Activated naive CD8-positive, alpha-beta T cell treated with anti-CD3 and anti-CD28 coated beads, Interleukin-2, amount 10 ng/mL, durations not matched to agents 7 days and 5 days (primary cell): ENCODE measurements at regions not wholly inside any gene's neighbourhood (a gene's known extent, or its start where the extent isn't known, plus 50 kb on each side); places are given as distances from the start of the nearest gene placed in this dataset.

ENCODE experiments used
- ATAC-seq: fragments of 150-1000 bp; cut with Tn5 transposase; one replicate; pipeline ENCODE4 v1.10.0; 2021; ENCODE audit warnings: low read depth, moderate library complexity
- POLR2A ChIA-PET: fragments of 350-600 bp; sonication (Branson Sonifier 250); formaldehyde crosslinking; loops from one replicate; lab custom pipeline; 2021; ENCODE audit warnings: antibody characterized with exemption; lab: Charles Lee
- DNase-seq: peaks from one replicate; pipeline ENCODE4 v3.0.0; 2021
- H3K27ac Mint-ChIP-seq: one replicate; pipeline ENCODE4 v1.8.0; 2022; ENCODE audit warnings: mild to moderate bottlenecking, mixed read lengths
- H3K27me3 Mint-ChIP-seq: one replicate; pipeline ENCODE4 v1.8.0; 2022; ENCODE audit warnings: mild to moderate bottlenecking, moderate library complexity, mixed read lengths
- H3K36me3 Mint-ChIP-seq: one replicate; pipeline ENCODE4 v1.8.0; 2021; ENCODE audit warnings: mild to moderate bottlenecking, mixed read lengths
- H3K4me1 Mint-ChIP-seq: one replicate; pipeline ENCODE4 v1.8.0; 2021; ENCODE audit warnings: mixed read lengths
- H3K4me3 Mint-ChIP-seq: one replicate; pipeline ENCODE4 v1.8.0; 2022; ENCODE audit warnings: mild to moderate bottlenecking, moderate library complexity, mixed read lengths
- H3K9me3 Mint-ChIP-seq: one replicate; pipeline ENCODE4 v1.8.0; 2021; ENCODE audit warnings: mixed read lengths

- Mint-ChIP-seq H3K27me3 (no peaks in the 10 kb centered on the region), H3K9me3 (no peaks in the 10 kb centered on the region), H3K36me3 (no peaks in the 10 kb centered on the region), H3K4me1 (peaks cover 4% of the 10 kb centered on the region), H3K27ac (no peak overlapping the region), H3K4me3 (no peak overlapping the region)
- no peak for DNase-seq
- POLR2A ChIA-PET: no interaction called here
- no peak for ATAC-seq
These were observed 188.5 kb upstream of the PMEPA1 start for GRCh38 chr20:57898332-57898731.

- Mint-ChIP-seq H3K4me1 (peaks cover 4% of the 10 kb centered on the region), H3K36me3 (no peaks in the 10 kb centered on the region), H3K9me3 (no peaks in the 10 kb centered on the region), H3K4me3 (no peak overlapping the region), H3K27me3 (no peaks in the 10 kb centered on the region), H3K27ac (no peak overlapping the region)
- DNase-seq: no peak
- POLR2A ChIA-PET: no interaction called here
- no peak for ATAC-seq
These were observed 188.1 kb upstream of the PMEPA1 start for GRCh38 chr20:57897891-57898290.

GRCh38 chr20:57897156-57897874 lies 187.5 kb upstream of the PMEPA1 start:
- DNase-seq (no peak), ATAC-seq (no peak)
- no peaks in the 10 kb centered on the region for H3K9me3 Mint-ChIP-seq
- no peaks in the 10 kb centered on the region for H3K36me3 Mint-ChIP-seq
- H3K4me3 Mint-ChIP-seq: no peak overlapping the region
- peaks cover 3% of the 10 kb centered on the region for H3K4me1 Mint-ChIP-seq
- no peaks in the 10 kb centered on the region for H3K27me3 Mint-ChIP-seq
- H3K27ac Mint-ChIP-seq: no peak overlapping the region
- POLR2A ChIA-PET: no interaction called here

- no peak overlapping the region for H3K4me3 Mint-ChIP-seq
- no peak for ATAC-seq
- no peak for DNase-seq
- POLR2A ChIA-PET: no interaction called here
- no peak overlapping the region for H3K27ac Mint-ChIP-seq
- H3K9me3 Mint-ChIP-seq: no peaks in the 10 kb centered on the region
- H3K36me3 Mint-ChIP-seq: no peaks in the 10 kb centered on the region
- no peaks in the 10 kb centered on the region for H3K4me1 Mint-ChIP-seq
- no peaks in the 10 kb centered on the region for H3K27me3 Mint-ChIP-seq
These were observed 186.7 kb upstream of the PMEPA1 start for GRCh38 chr20:57896563-57896962.

GRCh38 chr20:57896017-57896416 lies 186.2 kb upstream of the PMEPA1 start:
- Mint-ChIP-seq H3K27me3 (no peaks in the 10 kb centered on the region), H3K36me3 (no peaks in the 10 kb centered on the region), H3K4me3 (no peak overlapping the region), H3K27ac (no peak overlapping the region), H3K9me3 (no peaks in the 10 kb centered on the region), H3K4me1 (no peaks in the 10 kb centered on the region)
- DNase-seq: no peak
- ATAC-seq: no peak
- POLR2A ChIA-PET: no interaction called here

- Mint-ChIP-seq H3K36me3 (no peaks in the 10 kb centered on the region), H3K4me1 (no peaks in the 10 kb centered on the region), H3K27me3 (no peaks in the 10 kb centered on the region), H3K4me3 (no peak overlapping the region), H3K9me3 (no peaks in the 10 kb centered on the region), H3K27ac (no peak overlapping the region)
- ATAC-seq: no peak
- no peak for DNase-seq
- POLR2A ChIA-PET: no interaction called here
These were observed 185.5 kb upstream of the PMEPA1 start for GRCh38 chr20:57895161-57895855.

GRCh38 chr20:57894522-57894921 lies 184.7 kb upstream of the PMEPA1 start:
- no peak for DNase-seq
- Mint-ChIP-seq H3K27ac (no peak overlapping the region), H3K4me3 (no peak overlapping the region), H3K27me3 (no peaks in the 10 kb centered on the region), H3K36me3 (no peaks in the 10 kb centered on the region), H3K4me1 (no peaks in the 10 kb centered on the region), H3K9me3 (no peaks in the 10 kb centered on the region)
- no peak for ATAC-seq
- POLR2A ChIA-PET: no interaction called here

- Mint-ChIP-seq H3K36me3 (no peaks in the 10 kb centered on the region), H3K27me3 (no peaks in the 10 kb centered on the region), H3K4me1 (no peaks in the 10 kb centered on the region), H3K4me3 (no peak overlapping the region), H3K9me3 (no peaks in the 10 kb centered on the region), H3K27ac (no peak overlapping the region)
- POLR2A ChIA-PET: no interaction called here
- DNase-seq (no peak), ATAC-seq (no peak)
These were observed 184.3 kb upstream of the PMEPA1 start for GRCh38 chr20:57894096-57894495.

GRCh38 chr20:57893366-57893999 lies 183.7 kb upstream of the PMEPA1 start:
- ATAC-seq (no peak), DNase-seq (no peak)
- no peaks in the 10 kb centered on the region for H3K9me3 Mint-ChIP-seq
- no peaks in the 10 kb centered on the region for H3K4me1 Mint-ChIP-seq
- POLR2A ChIA-PET: no interaction called here
- H3K4me3 Mint-ChIP-seq: no peak overlapping the region
- no peaks in the 10 kb centered on the region for H3K27me3 Mint-ChIP-seq
- H3K36me3 Mint-ChIP-seq: no peaks in the 10 kb centered on the region
- H3K27ac Mint-ChIP-seq: no peak overlapping the region

- ATAC-seq (no peak), DNase-seq (no peak)
- H3K9me3 Mint-ChIP-seq: no peaks in the 10 kb centered on the region
- peaks cover 4% of the 10 kb centered on the region for H3K27me3 Mint-ChIP-seq
- POLR2A ChIA-PET: no interaction called here
- H3K27ac Mint-ChIP-seq: no peak overlapping the region
- no peaks in the 10 kb centered on the region for H3K36me3 Mint-ChIP-seq
- H3K4me3 Mint-ChIP-seq: no peak overlapping the region
- H3K4me1 Mint-ChIP-seq: no peaks in the 10 kb centered on the region
These were observed 182.7 kb upstream of the PMEPA1 start for GRCh38 chr20:57892471-57892870.

- Mint-ChIP-seq H3K9me3 (no peaks in the 10 kb centered on the region), H3K27me3 (peaks cover 5% of the 10 kb centered on the region), H3K4me3 (no peak overlapping the region), H3K4me1 (no peaks in the 10 kb centered on the region), H3K36me3 (no peaks in the 10 kb centered on the region), H3K27ac (no peak overlapping the region)
- DNase-seq: no peak
- no peak for ATAC-seq
- POLR2A ChIA-PET: no interaction called here
These were observed 181.2 kb upstream of the PMEPA1 start for GRCh38 chr20:57891014-57891413.

GRCh38 chr20:57890202-57890800 lies 180.5 kb upstream of the PMEPA1 start:
- Mint-ChIP-seq H3K4me3 (no peak overlapping the region), H3K9me3 (no peaks in the 10 kb centered on the region), H3K4me1 (no peaks in the 10 kb centered on the region), H3K27ac (no peak overlapping the region), H3K36me3 (no peaks in the 10 kb centered on the region), H3K27me3 (peaks cover 5% of the 10 kb centered on the region)
- POLR2A ChIA-PET: no interaction called here
- ATAC-seq (no peak), DNase-seq (no peak)

GRCh38 chr20:57888591-57888990 lies 178.8 kb upstream of the PMEPA1 start:
- ATAC-seq (no peak), DNase-seq (no peak)
- H3K9me3 Mint-ChIP-seq: no peaks in the 10 kb centered on the region
- POLR2A ChIA-PET: no interaction called here
- no peaks in the 10 kb centered on the region for H3K36me3 Mint-ChIP-seq
- H3K4me3 Mint-ChIP-seq: no peak overlapping the region
- H3K4me1 Mint-ChIP-seq: no peaks in the 10 kb centered on the region
- H3K27ac Mint-ChIP-seq: no peak overlapping the region
- H3K27me3 Mint-ChIP-seq: peaks cover 5% of the 10 kb centered on the region

GRCh38 chr20:57884956-57885355 lies 175.1 kb upstream of the PMEPA1 start:
- Mint-ChIP-seq H3K27me3 (peaks cover 8% of the 10 kb centered on the region), H3K27ac (no peak overlapping the region)

More at GRCh38 chr20:57884956-57885355, 175.1 kb upstream of the PMEPA1 start:
- POLR2A ChIA-PET: no interaction called here
- no peak for DNase-seq
- Mint-ChIP-seq H3K9me3 (no peaks in the 10 kb centered on the region), H3K36me3 (no peaks in the 10 kb centered on the region), H3K4me3 (no peak overlapping the region), H3K4me1 (no peaks in the 10 kb centered on the region)
- no peak for ATAC-seq
